Caco-2 (cell line): ENCODE measurements at regions not wholly inside any gene's neighbourhood (a gene's known extent, or its start where the extent isn't known, plus 50 kb on each side); places are given as distances from the start of the nearest gene placed in this dataset.
A peak's percentile ranks its signal among the peaks of the same experiment; 100 is the strongest.

Experiments used
- BruUV-seq: library from RNA; stranded (reverse); fragments of 400-500 nt; replicated peaks from 2 replicates; lab custom pipeline; 2021; lab: Mats Ljungman, UMichigan
- CTCF ChIA-PET: fragments of 300-600 bp; sonication (Branson Sonifier 250); formaldehyde crosslinking; loops from one replicate; lab custom pipeline; 2022; ENCODE audit warnings: antibody characterized with exemption; lab: Charles Lee
- POLR2A ChIA-PET: fragments of 300-600 bp; sonication (Branson Sonifier 250); formaldehyde crosslinking; loops from one replicate; lab custom pipeline; 2022; ENCODE audit warnings: antibody characterized with exemption; lab: Charles Lee
- DNase-seq, 2 experiments: peaks; one replicate each; pipeline versions ENCODE4 v3.0.0 to v3.0.0-alpha.2; 2020 to 2022
- H3K27me3 ChIP-seq: replicated peaks from 2 replicates; pipeline ENCODE4 v1.6.0; 2011; ENCODE audit warnings: low read length; ENCODE audit not compliant: control insufficient read depth, insufficient read depth
- H3K36me3 ChIP-seq: 2 replicates; pipeline ENCODE4 v1.5.1; 2011; ENCODE audit warnings: low read length; ENCODE audit not compliant: control insufficient read depth, insufficient read depth
- H3K4me1 ChIP-seq: fragments of 250-450 bp; sonication (Bioruptor Pico); 2 replicates; pipeline ENCODE4 v1.5.1; 2020; ENCODE audit warnings: mild to moderate bottlenecking
- H3K4me3 ChIP-seq: 2 replicates; pipeline ENCODE4 v1.5.1; 2011; ENCODE audit warnings: low read depth, mild to moderate bottlenecking, control low read depth, low read length
- H3K9me3 ChIP-seq: fragments of 250-450 bp; sonication (Bioruptor Pico); 2 replicates; pipeline ENCODE4 v1.5.1; 2020; ENCODE audit warnings: mild to moderate bottlenecking, moderate library complexity
- H3K27ac Mint-ChIP-seq: one replicate; pipeline ENCODE4 v1.8.0; 2022; ENCODE audit warnings: mixed read lengths; ENCODE audit not compliant: unreplicated experiment
- H3K27me3 Mint-ChIP-seq: one replicate; pipeline ENCODE4 v1.8.0; 2022; ENCODE audit warnings: mixed read lengths; ENCODE audit not compliant: insufficient read depth, unreplicated experiment
- H3K36me3 Mint-ChIP-seq: one replicate; pipeline ENCODE4 v1.8.0; 2022; ENCODE audit warnings: mild to moderate bottlenecking, mixed read lengths; ENCODE audit not compliant: insufficient read depth, unreplicated experiment
- H3K4me1 Mint-ChIP-seq: one replicate; pipeline ENCODE4 v1.8.0; 2022; ENCODE audit warnings: low read depth, mixed read lengths; ENCODE audit not compliant: unreplicated experiment
- H3K4me3 Mint-ChIP-seq: one replicate; pipeline ENCODE4 v1.8.0; 2022; ENCODE audit warnings: mild to moderate bottlenecking, moderate library complexity, mixed read lengths; ENCODE audit not compliant: unreplicated experiment
- H3K9me3 Mint-ChIP-seq: one replicate; pipeline ENCODE4 v1.8.0; 2022; ENCODE audit warnings: mixed read lengths; ENCODE audit not compliant: unreplicated experiment
- intact Hi-C: fragments of 100-400 bp; cut with micrococcal nuclease; formaldehyde crosslinking; loops from one replicate; pipeline ENCODE4 v1.10.0; 2022; ENCODE audit not compliant: unreplicated experiment
- TF ChIP-seq, protein P1 (sequence below), 2 experiments: fragments of 200-600 bp in 1 of 2; IDR thresholded peaks; 1 replicate in 1 of 2; 2 replicates in 1 of 2; pipeline versions ENCODE4 v1.5.1 to v1.8.0; 2011 to 2022; ENCODE audit warnings: antibody characterized with exemption in 1 of 2, control low read depth in 1 of 2, inconsistent platforms in 1 of 2, low read depth in 1 of 2, low read length in 1 of 2, mild to moderate bottlenecking in 1 of 2, moderate library complexity in 1 of 2; ENCODE audit not compliant: insufficient read depth in 1 of 2, severe bottlenecking in 1 of 2, unreplicated experiment in 1 of 2

DNA sequence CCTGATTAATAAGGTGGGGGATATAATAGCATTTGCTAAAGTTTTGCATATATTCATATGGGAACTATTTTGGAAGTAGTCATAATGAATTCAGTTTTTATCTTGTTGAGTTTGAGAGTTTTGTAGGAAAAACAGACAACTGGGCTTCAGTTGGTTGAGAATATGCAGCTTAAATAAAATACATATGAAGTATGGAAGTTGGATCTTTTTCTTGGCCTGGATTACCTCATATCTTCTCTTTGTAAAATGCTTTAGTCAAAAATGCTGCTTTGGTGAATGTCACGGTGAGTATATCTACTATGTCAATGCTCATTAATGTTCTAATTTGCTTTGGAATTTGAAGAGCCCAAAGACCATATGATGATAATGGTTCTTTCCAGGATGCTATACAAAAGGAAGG, 552.2 kb upstream of the LMO3 start:
- TF ChIP-seq, protein P1, sequence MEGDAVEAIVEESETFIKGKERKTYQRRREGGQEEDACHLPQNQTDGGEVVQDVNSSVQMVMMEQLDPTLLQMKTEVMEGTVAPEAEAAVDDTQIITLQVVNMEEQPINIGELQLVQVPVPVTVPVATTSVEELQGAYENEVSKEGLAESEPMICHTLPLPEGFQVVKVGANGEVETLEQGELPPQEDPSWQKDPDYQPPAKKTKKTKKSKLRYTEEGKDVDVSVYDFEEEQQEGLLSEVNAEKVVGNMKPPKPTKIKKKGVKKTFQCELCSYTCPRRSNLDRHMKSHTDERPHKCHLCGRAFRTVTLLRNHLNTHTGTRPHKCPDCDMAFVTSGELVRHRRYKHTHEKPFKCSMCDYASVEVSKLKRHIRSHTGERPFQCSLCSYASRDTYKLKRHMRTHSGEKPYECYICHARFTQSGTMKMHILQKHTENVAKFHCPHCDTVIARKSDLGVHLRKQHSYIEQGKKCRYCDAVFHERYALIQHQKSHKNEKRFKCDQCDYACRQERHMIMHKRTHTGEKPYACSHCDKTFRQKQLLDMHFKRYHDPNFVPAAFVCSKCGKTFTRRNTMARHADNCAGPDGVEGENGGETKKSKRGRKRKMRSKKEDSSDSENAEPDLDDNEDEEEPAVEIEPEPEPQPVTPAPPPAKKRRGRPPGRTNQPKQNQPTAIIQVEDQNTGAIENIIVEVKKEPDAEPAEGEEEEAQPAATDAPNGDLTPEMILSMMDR (IDR thresholded peaks at IDR 0.05; ENCODE audit: insufficient read depth in 1 of 2, low read depth in 1 of 2, low read length in 1 of 2, severe bottlenecking in 1 of 2, unreplicated experiment in 1 of 2): no peak
- ChIA-PET POLR2A (no interaction called here), CTCF (no interaction called here)
- Histone ChIP-seq H3K4me1 (no peaks in the 10 kb centered on the region), H3K4me3 (no peak overlapping the region), H3K27me3 (no peaks in the 10 kb centered on the region), H3K9me3 (peaks cover 3% of the 10 kb centered on the region; the same call in 1 of the 2 replicates), H3K36me3 (no peaks in the 10 kb centered on the region)
- Mint-ChIP-seq H3K27me3 (no peaks in the 10 kb centered on the region), H3K4me3 (no peak overlapping the region), H3K9me3 (peaks cover 22% of the 10 kb centered on the region), H3K27ac (no peak overlapping the region), H3K36me3 (no peaks in the 10 kb centered on the region), H3K4me1 (no peaks in the 10 kb centered on the region)
- no TSS peak for BruUV-seq
- DNase-seq: no peak
- intact Hi-C loops: loop anchor here (5.0 to 10.0 kb wide), 2 partner anchors 131 to 213 kb away; no protein-coding TSS in a partner anchor

DNA sequence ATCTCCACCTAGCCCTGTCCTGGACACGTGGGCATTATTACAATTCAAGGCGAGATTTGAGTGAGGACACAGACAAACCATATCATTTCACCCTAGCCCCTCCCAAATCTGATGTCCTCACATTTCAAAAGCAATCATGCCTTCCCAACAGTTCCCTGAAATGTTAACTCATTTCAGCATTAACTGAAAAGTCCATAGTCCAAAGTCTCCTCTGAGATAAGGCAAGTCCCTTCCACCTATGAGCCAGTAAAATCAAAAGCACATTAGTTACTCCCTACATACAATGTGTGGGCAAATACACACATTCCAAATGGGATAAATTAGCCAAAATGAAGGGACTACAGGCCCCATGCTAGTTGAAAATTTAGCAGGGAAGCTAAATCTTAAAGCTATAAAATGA, 546.0 kb upstream of the LMO3 start:
- H3K27me3 ChIP-seq: no peaks in the 10 kb centered on the region
- DNase-seq: peak in 1 of 2 experiments; percentile 6
- Mint-ChIP-seq H3K4me3 (no peak overlapping the region), H3K4me1 (peaks cover 12% of the 10 kb centered on the region), H3K27me3 (no peaks in the 10 kb centered on the region), H3K9me3 (peaks cover 78% of the 10 kb centered on the region), H3K27ac (no peak overlapping the region), H3K36me3 (no peaks in the 10 kb centered on the region)
- TF ChIP-seq, protein P1 (IDR thresholded peaks at IDR 0.05; ENCODE audit: insufficient read depth in 1 of 2, low read depth in 1 of 2, low read length in 1 of 2, severe bottlenecking in 1 of 2, unreplicated experiment in 1 of 2): no peak
- peaks cover 25% of the 10 kb centered on the region for H3K9me3 ChIP-seq
- CTCF ChIA-PET: no interaction called here
- intact Hi-C loops: loop anchor here (2.0 to 10.0 kb wide), 2 partner anchors 15 to 207 kb away; no protein-coding TSS in a partner anchor
- POLR2A ChIA-PET: no interaction called here
- H3K4me1 ChIP-seq: peaks cover 8% of the 10 kb centered on the region
- no TSS peak for BruUV-seq
- no peaks in the 10 kb centered on the region for H3K36me3 ChIP-seq
- H3K4me3 ChIP-seq: no peak overlapping the region

DNA sequence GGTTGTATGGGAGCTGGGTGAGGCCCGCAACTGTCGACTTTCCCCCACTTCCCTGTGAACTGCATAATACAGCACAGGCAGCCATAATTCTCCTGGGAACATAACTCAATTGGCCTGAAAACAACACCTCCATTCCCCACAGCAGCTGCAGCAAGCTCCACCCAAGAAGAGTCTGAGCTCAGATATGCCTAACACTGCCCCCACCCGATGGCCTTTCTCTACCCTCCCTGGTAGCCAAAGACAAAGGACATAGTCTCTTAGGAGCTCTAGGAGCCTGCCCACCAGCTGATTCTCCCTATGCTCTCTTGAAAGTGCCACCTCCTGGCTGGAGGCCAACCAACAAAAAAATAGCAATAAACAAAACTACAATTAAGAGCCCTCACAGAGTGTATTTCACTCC, 542.7 kb upstream of the LMO3 start:
- no peaks in the 10 kb centered on the region for H3K27me3 ChIP-seq
- DNase-seq: no peak
- TF ChIP-seq, protein P1 (IDR thresholded peaks at IDR 0.05; ENCODE audit: insufficient read depth in 1 of 2, low read depth in 1 of 2, low read length in 1 of 2, severe bottlenecking in 1 of 2, unreplicated experiment in 1 of 2): no peak
- no TSS peak for BruUV-seq
- intact Hi-C loops: no loop called here
- peaks cover 8% of the 10 kb centered on the region for H3K4me1 ChIP-seq
- H3K9me3 ChIP-seq: peaks cover 25% of the 10 kb centered on the region
- POLR2A ChIA-PET: no interaction called here
- no peak overlapping the region for H3K4me3 ChIP-seq
- Mint-ChIP-seq H3K4me1 (peaks cover 12% of the 10 kb centered on the region), H3K27me3 (peaks cover under 1% of the 10 kb centered on the region), H3K9me3 (peaks cover 66% of the 10 kb centered on the region), H3K4me3 (no peak overlapping the region), H3K27ac (no peak overlapping the region), H3K36me3 (no peaks in the 10 kb centered on the region)
- no peaks in the 10 kb centered on the region for H3K36me3 ChIP-seq
- CTCF ChIA-PET: no interaction called here
